ENCODE measurements at regions not wholly inside any gene's neighbourhood (a gene's known extent, or its start where the extent isn't known, plus 50 kb on each side); places are given as distances from the start of the nearest gene placed in this dataset.

GRCh38 chrX:131907488-131908314 is 115.4 kb upstream of the STK26 start:
- no peak for DNase-seq

- no peak for DNase-seq
Observed at GRCh38 chrX:131910586-131910985, 112.5 kb upstream of the STK26 start.

- no peak for DNase-seq
Observed at GRCh38 chrX:131915488-131915887, 107.6 kb upstream of the STK26 start.

- no peak for DNase-seq
Observed at GRCh38 chrX:131917588-131917987, 105.5 kb upstream of the STK26 start.

DNA sequence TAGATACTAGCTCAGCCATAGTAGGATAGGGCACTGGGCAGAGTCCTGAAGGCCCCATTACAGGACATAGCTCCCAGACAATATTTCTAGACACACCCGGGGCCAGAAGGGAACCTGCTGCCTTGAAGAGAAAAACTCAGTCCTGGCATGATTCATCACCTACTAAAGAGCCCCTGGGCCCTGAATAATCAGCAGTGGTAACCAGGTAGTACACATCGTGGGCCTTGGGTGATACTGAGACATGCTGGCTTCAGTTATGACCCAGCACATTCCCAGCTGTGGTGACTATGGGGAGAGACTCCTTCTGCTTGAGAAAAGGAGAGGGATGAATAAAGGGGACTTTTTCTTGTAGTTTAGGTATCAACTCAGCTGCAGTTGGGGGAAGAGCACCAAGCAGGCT is 104.3 kb upstream of the STK26 start:
- DNase-seq: no peak

DNA sequence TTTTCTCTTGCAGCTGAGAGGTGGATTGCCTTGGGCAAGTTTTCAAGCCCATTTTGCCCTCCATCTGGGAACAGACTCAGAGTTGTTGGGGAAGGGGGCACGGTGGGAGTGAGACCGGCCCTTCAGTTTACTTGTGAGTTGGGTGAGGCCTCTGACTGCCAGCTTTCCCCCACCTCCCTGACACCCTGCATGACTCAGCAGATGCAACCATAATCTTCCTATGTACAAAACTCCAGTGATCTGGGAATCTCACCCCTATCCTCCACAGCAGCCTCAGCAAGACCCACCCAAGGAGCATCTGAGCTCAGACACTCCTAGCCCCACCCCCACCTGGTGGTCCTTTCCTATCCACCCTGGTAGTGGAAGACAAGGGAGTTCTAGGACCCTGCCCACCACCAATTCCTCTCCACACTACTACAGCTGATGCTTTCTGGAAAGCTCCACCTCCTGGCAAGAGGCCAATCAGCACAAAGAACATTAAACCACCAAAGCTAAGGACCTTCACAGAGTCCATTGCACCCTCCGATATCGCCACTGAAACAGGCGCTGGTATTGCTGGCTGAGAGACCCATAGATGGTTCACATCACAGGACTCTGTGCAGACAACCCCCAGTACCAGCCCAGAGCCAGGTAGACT is 99.4 kb upstream of the STK26 start:
- DNase-seq: no peak

- DNase-seq: no peak
Observed at GRCh38 chrX:131938749-131939148, 84.4 kb upstream of the STK26 start.

- DNase-seq: no peak
Observed at GRCh38 chrX:131942034-131942433, 81.1 kb upstream of the STK26 start.

GRCh38 chrX:131944936-131945902 is 77.9 kb upstream of the STK26 start:
- DNase-seq: no peak

DNA sequence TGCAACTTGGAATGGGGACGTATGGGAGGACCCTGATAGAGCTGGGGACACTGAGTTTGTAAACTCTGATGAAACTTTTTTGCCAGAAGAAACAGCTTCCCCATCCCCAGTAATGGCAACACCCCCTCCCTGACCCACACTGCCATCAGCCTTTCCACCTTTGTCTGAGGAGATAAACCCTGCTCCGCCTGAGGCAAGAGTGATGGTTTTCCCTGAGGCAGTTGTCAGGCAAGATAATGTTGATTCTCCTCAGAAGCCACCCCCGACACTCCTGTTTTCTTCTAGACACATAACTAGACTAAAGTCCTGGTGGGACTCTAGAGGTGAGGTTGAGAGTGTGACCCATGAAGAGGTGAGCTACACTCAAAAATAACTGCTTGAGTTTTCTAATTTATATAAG is 71.9 kb upstream of the STK26 start:
- no peak for DNase-seq

DNA sequence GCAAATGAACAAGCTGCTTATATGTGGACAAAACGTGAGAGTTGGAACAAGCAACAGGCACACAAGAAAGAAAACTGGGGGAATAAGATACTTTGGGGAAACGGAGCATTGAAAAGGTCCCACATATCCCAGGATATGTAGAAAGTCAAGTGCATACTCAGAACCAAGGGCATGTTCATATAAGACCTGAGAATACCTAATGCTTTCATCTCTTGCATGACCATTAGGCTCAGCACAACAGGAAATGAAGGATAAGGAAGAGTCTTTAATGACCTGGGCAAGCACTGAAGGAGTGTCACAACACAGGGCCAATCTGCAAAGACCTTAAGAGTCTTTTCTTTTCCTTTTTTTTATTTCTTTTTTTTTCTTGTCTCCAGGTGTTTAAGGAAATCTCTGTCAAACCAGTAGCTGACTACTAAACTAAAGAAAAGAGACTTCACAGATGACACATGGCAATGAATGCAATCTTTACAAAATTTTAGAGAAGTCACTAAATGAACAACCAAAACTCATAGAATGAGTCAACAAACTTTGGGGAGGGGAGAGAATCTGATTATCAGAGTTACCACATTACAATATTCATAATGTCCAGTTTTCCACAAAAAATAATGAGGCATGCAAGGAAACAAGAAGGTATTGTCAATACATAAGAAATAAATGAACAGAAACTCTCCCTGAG is 67.9 kb upstream of the STK26 start:
- no peak for DNase-seq

DNA sequence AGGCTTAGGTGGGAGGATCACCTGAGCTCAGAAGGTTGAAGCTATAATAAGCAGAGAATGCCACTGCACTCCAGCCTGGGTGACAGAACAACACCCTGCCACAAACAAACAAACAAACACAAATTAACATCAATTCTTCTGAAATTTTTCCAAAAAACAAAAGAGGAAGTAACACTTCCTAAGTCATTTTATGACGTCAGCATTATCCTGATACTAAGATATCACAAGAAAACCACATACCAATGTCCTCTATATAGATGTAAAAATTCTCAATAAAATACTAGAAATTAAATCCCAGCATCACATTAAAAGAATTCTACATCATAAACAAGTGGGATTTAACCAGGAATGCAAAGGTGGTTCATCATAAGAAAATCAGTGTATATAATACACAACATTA is 64.4 kb upstream of the STK26 start:
- DNase-seq: no peak

DNA sequence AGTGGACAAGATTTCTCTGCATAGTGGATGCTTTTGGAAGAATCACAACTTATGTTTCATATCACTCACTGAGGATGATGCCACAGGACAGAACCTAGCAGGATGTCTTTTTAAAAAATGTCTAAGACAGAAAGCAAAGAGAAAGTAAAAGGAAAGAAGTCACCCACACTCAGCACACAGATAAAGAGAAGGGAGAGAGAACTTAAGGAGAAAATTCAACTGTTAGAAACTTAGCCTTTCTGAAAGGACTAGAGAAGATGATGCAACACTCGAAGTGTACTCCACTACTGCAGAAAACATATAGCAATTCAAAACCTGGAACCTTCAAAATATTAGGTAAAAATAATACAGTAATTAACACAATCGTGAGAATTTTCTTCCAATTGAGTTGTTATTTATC is 52.8 kb upstream of the STK26 start:
- no peak for DNase-seq

Measured in fibroblast of skin of right quadriceps (primary cell).